Transverse colon (tissue), 4 donors: ENCODE measurements at regions not wholly inside any gene's neighbourhood (a gene's known extent, or its start where the extent isn't known, plus 50 kb on each side); places are given as distances from the start of the nearest gene placed in this dataset.

Source experiments
- DNase-seq: peaks from one replicate; pipeline ENCODE4 v3.0.0-alpha.2; 2019
- H3K27ac ChIP-seq, 4 donors: fragments of 200-600 bp; sonication (generic); 2 replicates each; pipeline ENCODE4 v1.5.1; 2016 to 2018; ENCODE audit warnings: inconsistent platforms in 4 of 4
- H3K27me3 ChIP-seq: fragments of 200-600 bp; sonication (generic); 2 replicates; pipeline ENCODE4 v1.5.1; 2017; ENCODE audit warnings: inconsistent platforms
- H3K36me3 ChIP-seq, 4 donors: fragments of 200-600 bp; sonication (generic); 2 replicates each; pipeline ENCODE4 v1.5.1; 2017 to 2019; ENCODE audit warnings: inconsistent platforms in 4 of 4
- H3K4me1 ChIP-seq, 4 donors: fragments of 200-600 bp; sonication (generic); 2 replicates each; pipeline ENCODE4 v1.5.1; 2017 to 2020; ENCODE audit warnings: inconsistent platforms in 4 of 4
- H3K4me3 ChIP-seq, 4 donors: fragments of 200-600 bp; sonication (generic); 1 replicate in 1 of 4; 2 replicates in 3 of 4; pipeline versions ENCODE4 v1.5.1 to v1.6.1; 2017 to 2019; ENCODE audit warnings: inconsistent platforms in 4 of 4
- H3K9me3 ChIP-seq, 2 donors: fragments of 200-600 bp; sonication (generic); 2 replicates each; pipeline ENCODE4 v1.5.1; 2017 to 2019; ENCODE audit warnings: inconsistent platforms in 2 of 2
- EP300 ChIP-seq: sonication (generic); formaldehyde crosslinking; IDR thresholded peaks from one replicate; pipeline ENCODE4 v1.6.1; 2017; ENCODE audit warnings: antibody characterized with exemption, low read depth
- POLR2A ChIP-seq: fragments of 450-650 bp; IDR thresholded peaks from one replicate; pipeline ENCODE4 v1.6.1; 2016; ENCODE audit warnings: antibody characterized with exemption, mild to moderate bottlenecking, moderate library complexity
- POLR2AphosphoS5 ChIP-seq, 3 donors: sonication (generic); formaldehyde crosslinking; IDR thresholded peaks; one replicate each; pipeline ENCODE4 v1.6.1; 2016; ENCODE audit warnings: antibody characterized with exemption in 3 of 3
- WGBS, 2 donors: methylation state at CpG; one replicate each; pipeline ENCODE4 v1.1.5; 2018; ENCODE audit warnings: low coverage in 1 of 2; 5-methylcytosine and 5-hydroxymethylcytosine counted together
- in situ Hi-C, 4 donors: fragments of 200-750 bp; cut with MboI; loops; one replicate each; pipeline versions ENCODE4 v1.15.0 to v1.15.1; 2017; ENCODE audit warnings: low sequenced_read_pairs in 3 of 4, low pct_ligation_motif_present in 1 of 4, low pct_unique_long_range_greater_than_20kb in 1 of 4
- intact Hi-C: fragments of 100-400 bp; cut with DNase I; formaldehyde crosslinking; loops from one replicate; pipeline ENCODE4 v1.15.1; 2023; ENCODE audit warnings: low total_unique reads
- TF ChIP-seq, protein P1 (sequence below), 5 experiments: fragments of 200-600 bp in 3 of 5; fragments of 450-650 bp in 2 of 5; sonication (generic) in 3 of 5; IDR thresholded peaks; 1 replicate in 2 of 5; 2 replicates in 3 of 5; pipeline ENCODE4 v1.5.1; 2016 to 2017; ENCODE audit warnings: antibody characterized with exemption in 5 of 5, inconsistent platforms in 3 of 5, mild to moderate bottlenecking in 2 of 5, moderate library complexity in 1 of 5

DNA sequence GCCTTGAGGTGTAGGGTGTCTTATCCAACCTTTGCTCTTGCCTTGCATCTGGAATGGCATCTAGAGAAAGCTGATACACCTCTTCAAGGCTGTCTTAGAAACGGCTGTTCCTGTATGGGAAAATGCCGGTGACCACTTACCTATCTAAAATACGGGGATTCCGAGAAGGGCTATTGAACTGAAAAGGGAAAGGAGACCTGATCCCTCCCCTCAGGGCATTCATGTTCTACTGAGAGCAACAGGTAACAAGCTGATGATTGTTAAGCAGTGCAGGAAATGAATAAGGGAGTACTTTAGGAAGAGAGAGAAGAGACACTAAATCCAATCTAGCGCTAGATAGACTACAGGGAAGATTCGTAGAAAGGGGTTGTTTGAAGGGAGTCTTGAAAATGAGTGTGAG lies 1388.1 kb downstream of the FAM181B start:
- Histone ChIP-seq H3K27ac (no peak overlapping the region), H3K36me3 (no peaks in the 10 kb centered on the region), H3K9me3 (no peaks in the 10 kb centered on the region), H3K4me1 (no peaks in the 10 kb centered on the region), H3K4me3 (no peak overlapping the region), H3K27me3 (no peaks in the 10 kb centered on the region)
- TF ChIP-seq, protein P1, sequence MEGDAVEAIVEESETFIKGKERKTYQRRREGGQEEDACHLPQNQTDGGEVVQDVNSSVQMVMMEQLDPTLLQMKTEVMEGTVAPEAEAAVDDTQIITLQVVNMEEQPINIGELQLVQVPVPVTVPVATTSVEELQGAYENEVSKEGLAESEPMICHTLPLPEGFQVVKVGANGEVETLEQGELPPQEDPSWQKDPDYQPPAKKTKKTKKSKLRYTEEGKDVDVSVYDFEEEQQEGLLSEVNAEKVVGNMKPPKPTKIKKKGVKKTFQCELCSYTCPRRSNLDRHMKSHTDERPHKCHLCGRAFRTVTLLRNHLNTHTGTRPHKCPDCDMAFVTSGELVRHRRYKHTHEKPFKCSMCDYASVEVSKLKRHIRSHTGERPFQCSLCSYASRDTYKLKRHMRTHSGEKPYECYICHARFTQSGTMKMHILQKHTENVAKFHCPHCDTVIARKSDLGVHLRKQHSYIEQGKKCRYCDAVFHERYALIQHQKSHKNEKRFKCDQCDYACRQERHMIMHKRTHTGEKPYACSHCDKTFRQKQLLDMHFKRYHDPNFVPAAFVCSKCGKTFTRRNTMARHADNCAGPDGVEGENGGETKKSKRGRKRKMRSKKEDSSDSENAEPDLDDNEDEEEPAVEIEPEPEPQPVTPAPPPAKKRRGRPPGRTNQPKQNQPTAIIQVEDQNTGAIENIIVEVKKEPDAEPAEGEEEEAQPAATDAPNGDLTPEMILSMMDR (IDR thresholded peaks at IDR 0.05) = no peak
- TF ChIP-seq POLR2AphosphoS5 (IDR thresholded peaks at IDR 0.05) (no peak), POLR2A (no peak), EP300 (no peak)
- DNase-seq = no peak
- in situ Hi-C loops = no loop called here
- WGBS, 2 donors = 79 to 85% methylated on average over 6 of the region's 6 CpGs
- intact Hi-C loops = no loop called here

DNA sequence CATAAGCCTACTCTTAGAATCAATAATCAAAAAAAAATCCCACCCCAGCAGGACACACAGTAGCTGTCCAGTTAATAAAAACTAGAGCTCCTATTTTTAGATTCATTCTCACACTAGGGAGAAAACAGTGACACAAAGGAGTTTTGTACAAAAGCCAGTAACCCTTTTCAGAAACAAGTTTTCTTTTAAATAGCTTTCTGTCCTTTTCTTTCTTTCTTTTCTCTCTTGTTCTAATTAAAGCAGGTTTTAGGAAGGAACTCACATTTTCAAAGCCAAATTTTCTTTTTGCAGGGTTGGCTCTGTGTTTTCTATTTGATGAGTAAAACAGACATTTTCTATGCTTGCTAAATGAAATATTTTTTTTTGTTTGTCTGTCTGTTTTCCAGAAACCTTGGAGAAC lies 1390.7 kb downstream of the FAM181B start:
- no peak overlapping the region for H3K27ac ChIP-seq
- H3K36me3 ChIP-seq = no peaks in the 10 kb centered on the region
- TF ChIP-seq, protein P1 (IDR thresholded peaks at IDR 0.05) = no peak
- no peak for TF ChIP-seq POLR2A
- no peak for TF ChIP-seq POLR2AphosphoS5 (IDR thresholded peaks at IDR 0.05)
- no peak for TF ChIP-seq EP300
- H3K27me3 ChIP-seq = no peaks in the 10 kb centered on the region
- H3K4me1 ChIP-seq = no peaks in the 10 kb centered on the region
- no peaks in the 10 kb centered on the region for H3K9me3 ChIP-seq
- in situ Hi-C loops (no loop called here), intact Hi-C loops (no loop called here)
- H3K4me3 ChIP-seq = no peak overlapping the region
- no peak for DNase-seq

DNA sequence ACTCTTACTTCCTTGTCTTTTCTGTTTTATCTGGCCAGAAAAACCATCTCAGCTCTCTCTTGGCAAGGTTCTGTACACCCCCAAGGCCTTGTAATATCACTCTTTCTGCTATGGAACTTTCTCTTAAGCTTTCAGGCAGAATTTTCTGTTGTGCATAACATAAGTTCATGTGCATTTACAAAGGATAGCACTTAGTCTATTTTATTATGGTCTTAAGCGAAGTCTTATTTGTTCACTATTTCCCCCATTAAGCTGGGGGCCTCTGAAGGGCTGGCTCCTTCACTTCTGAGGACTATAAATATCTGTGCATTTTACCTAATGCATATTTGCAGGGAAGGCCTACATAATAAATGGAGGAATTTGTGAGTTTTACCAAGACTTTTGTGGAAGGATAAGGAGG lies 1393.4 kb downstream of the FAM181B start:
- H3K36me3 ChIP-seq = no peaks in the 10 kb centered on the region
- no peaks in the 10 kb centered on the region for H3K4me1 ChIP-seq
- H3K27me3 ChIP-seq = no peaks in the 10 kb centered on the region
- no peaks in the 10 kb centered on the region for H3K9me3 ChIP-seq
- H3K27ac ChIP-seq = no peak overlapping the region
- in situ Hi-C loops = no loop called here
- no peak overlapping the region for H3K4me3 ChIP-seq
- WGBS, 2 donors = 96 to 100% methylated on average over 1 of the region's 1 CpG
- intact Hi-C loops = no loop called here
- no peak for DNase-seq
- TF ChIP-seq, protein P1 (IDR thresholded peaks at IDR 0.05) = no peak
- no peak for TF ChIP-seq POLR2A
- TF ChIP-seq EP300 = no peak
- TF ChIP-seq POLR2AphosphoS5 (IDR thresholded peaks at IDR 0.05) = no peak

DNA sequence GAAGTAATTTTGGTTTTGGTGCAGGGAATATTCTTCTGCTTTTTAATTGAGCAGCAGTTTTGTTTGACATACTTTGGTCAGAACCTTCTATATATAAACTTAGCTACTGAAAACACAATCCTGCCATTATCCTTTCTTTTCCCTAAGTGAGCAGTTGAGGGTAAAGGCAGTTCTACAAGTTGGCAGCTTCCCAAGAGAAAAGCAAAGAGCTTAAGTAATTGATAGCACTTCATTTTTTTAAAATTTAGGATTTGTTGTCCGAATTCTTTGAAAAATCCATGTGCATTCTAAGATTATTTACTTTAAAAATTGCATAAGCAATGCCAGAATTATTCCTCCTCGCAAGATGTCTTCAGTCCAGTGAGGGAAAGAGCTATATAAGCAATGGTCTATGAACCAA lies 1394.1 kb downstream of the FAM181B start:
- DNase-seq = no peak
- no peaks in the 10 kb centered on the region for H3K27me3 ChIP-seq
- no peak overlapping the region for H3K4me3 ChIP-seq
- H3K9me3 ChIP-seq = no peaks in the 10 kb centered on the region
- H3K36me3 ChIP-seq = no peaks in the 10 kb centered on the region
- TF ChIP-seq EP300 (no peak), POLR2A (no peak), POLR2AphosphoS5 (IDR thresholded peaks at IDR 0.05) (no peak)
- TF ChIP-seq, protein P1 (IDR thresholded peaks at IDR 0.05) = no peak
- intact Hi-C loops = no loop called here
- H3K27ac ChIP-seq = no peak overlapping the region
- no peaks in the 10 kb centered on the region for H3K4me1 ChIP-seq
- in situ Hi-C loops = no loop called here
- WGBS, 2 donors = 47 to 73% methylated on average over 2 of the region's 2 CpGs
